T-helper 1 cell treated with Interleukin-12 subunit alpha and Interleukin-12 subunit beta and Interleukin-4 antibody, amounts not matched to agents 30 ng/mL and 1 ng/mL, for 36 hours (primary cell): ENCODE measurements at regions not wholly inside any gene's neighbourhood (a gene's known extent, or its start where the extent isn't known, plus 50 kb on each side); places are given as distances from the start of the nearest gene placed in this dataset.

Experiments used
- intact Hi-C: fragments of 100-400 bp; cut with micrococcal nuclease; formaldehyde crosslinking; loops from one replicate; pipeline ENCODE4 v1.15.1; 2024

DNA sequence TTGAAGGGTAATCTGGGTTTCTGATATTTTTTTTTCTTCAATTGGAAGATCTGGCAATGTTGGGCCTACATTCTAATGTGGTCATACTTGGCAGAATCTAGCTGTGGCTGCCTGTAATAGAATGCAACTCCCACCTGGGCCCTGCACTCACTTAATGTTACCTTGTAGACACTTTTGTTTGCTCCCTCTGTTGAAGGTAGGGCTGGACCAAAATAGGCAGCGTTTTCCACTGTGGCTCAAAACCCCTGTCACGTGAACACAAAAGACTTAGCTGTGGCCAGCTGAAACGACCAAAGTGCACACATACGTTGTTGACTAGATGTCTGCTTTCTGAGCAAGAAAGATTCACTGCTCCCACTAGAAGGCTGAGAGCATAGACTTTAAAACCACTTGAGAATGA is 117.6 kb upstream of the HMHB1 start:
- intact Hi-C loops: loop anchor here (5.0 to 10.0 kb wide), 3 partner anchors 87 to 687 kb away; no protein-coding TSS in a partner anchor

- intact Hi-C loops: loop anchor here (5.0 to 10.0 kb wide), 3 partner anchors 86 to 686 kb away; no protein-coding TSS in a partner anchor
Measured at GRCh38 chr5:143693651-143694252, 118.2 kb upstream of the HMHB1 start.

DNA sequence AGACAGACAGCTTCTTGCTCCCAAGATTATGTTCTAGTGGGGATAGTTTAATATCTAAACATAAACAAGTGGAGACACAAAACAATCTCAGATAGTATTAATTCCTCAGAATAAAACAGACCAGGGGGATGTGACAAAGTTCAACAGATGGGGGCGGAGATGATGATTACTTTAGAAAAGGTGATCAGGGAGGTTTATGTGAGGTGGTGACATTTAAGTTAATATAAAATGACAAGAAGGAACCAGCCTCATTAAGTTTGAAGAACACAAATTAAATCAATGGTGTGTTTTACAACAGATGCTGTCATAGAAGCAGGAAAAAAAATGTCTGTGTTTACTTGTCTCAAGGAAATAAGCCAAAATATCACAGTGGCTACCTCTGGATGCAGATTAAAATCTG is 119.6 kb upstream of the HMHB1 start:
- intact Hi-C loops: loop anchor here (5.0 to 10.0 kb wide), 3 partner anchors 85 to 685 kb away; no protein-coding TSS in a partner anchor

DNA sequence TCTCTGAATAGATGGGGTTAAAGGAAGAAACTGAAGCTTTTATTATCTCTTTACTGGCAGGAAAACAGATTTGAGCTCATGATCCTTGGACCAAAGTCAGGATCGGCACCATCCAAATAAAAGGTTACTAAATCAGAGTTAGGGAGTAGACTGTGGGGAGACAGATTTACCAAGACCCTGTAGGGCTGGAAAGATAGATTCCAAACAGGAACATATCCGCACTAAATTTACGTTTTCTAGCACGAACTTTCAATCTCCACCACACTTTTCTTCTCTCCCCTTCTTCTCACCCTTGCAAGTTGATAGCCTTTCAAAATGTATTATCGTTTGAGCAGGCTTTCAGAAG is 120.0 kb upstream of the HMHB1 start:
- intact Hi-C loops: loop anchor here (5.0 to 10.0 kb wide), 3 partner anchors 85 to 685 kb away; no protein-coding TSS in a partner anchor

GRCh38 chr5:143691287-143691944 is 120.5 kb upstream of the HMHB1 start:
- intact Hi-C loops: loop anchor here (5.0 to 10.0 kb wide), 3 partner anchors 84 to 684 kb away; no protein-coding TSS in a partner anchor

DNA sequence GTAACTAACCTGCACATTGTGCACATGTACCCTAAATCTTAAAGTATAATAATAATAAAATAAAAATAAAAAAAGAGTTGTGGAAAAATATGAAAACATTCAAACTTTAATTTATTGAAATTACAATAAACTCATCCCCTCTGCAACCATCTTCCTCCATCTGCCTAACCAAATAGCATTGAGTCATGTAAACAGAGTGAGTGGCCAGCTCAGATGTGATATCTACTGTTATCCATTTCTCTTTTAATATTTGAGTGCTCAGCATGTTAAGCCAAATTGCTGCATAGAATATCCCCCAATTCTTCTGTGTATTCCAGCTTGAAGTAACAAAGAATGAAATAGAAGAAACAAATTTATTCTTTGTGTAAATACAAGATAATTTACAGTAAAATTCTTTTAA is 124.4 kb upstream of the HMHB1 start:
- intact Hi-C loops: no loop called here

GRCh38 chr5:143685246-143685815 is 126.6 kb upstream of the HMHB1 start:
- intact Hi-C loops: no loop called here

GRCh38 chr5:143683459-143683858 is 128.5 kb upstream of the HMHB1 start:
- intact Hi-C loops: no loop called here

DNA sequence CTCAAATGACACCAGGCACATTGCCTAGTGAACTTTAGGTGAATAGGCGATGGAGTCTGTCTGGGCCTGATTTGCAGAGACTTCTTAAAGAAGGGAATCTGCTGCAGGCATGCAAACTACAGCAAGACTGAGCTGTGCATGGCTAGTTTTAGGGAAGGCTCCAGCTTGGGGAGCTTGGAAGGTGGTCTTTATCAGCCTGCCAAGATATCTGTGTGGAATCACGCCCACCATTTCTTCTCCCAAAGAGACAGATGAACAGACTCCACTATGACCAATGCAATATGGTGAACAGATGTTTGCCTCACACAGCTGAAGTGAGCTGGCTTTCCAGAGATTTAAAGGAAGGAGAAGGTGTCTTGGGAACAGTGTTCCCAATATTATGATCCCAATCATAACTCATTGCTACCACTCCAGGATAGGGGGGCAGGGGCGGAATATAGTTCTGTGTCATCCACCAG is 129.0 kb upstream of the HMHB1 start:
- intact Hi-C loops: no loop called here

DNA sequence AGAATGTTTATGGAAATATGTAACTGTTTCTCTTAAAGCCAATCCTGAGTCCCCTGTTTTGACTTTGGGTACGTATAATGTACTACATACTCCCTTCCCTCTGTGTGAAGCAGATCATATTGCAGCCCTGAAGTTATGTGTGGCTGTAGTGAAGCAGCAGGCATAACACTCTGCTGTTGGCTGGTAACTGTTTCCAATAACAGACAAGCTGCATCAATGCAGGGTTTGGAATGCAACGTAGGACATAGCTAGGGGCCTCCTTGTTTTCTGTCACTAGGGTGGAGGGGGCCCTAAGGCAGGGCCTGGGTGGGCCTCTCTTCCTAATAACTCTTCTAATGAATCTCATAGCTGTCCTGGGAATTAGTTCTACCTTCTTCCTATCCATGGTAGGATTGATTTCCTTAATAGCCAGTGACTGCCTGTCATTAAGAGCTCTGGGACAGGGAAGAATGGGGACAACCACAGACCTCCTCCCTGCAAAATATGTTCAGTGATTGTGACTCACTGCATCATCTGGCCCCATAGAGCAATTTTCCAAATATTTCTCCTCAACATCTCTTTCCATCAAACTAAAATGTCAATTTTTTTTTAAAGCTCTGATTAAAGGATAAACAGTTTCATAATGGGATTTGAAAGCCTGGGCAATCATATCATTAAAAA is 129.6 kb upstream of the HMHB1 start:
- intact Hi-C loops: no loop called here

DNA sequence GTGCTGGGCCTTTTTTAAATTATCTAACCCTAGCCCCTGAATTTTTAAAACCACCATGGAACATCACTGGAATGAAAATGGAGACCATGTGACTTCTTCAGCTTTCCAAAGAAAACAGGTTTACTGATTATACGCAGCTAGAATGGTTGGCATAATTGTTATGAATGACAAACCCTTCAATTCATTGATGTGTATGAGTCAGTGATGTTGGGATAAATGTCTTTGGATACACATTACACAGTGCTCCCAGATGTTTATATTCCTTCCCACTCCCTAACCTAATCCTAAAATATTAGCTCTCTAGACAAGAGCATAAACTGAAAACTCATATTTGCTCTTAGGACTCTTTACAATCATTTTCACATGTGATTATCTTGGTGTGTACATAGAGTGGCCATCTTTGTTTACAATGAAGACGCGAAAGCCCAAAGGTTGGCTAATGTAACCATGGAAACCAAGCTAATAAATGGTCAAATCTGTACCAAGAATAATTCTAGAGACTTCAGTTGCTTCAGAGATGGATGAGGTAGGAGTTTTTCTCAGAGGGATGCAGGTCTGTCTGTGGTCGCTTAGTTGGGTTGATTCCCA is 131.2 kb upstream of the HMHB1 start:
- intact Hi-C loops: no loop called here

DNA sequence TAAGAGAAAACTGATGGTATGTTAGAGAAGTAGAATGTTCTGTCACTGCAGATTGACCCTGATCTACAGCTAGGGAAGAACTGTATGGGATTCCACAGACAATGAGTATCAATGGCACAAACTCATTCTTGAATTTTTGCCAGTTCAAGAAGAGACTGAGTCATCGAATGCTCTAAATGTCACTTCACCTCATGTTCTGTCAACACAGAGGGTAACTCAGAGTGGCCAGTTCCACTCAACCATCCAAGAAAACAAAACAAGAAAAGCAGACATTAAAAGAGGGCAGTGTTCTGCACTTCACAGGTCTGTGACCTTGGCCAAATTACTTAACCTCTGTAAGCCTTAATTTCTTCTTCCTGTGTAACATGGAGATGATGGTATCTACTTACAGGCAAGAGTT is 132.2 kb upstream of the HMHB1 start:
- intact Hi-C loops: no loop called here

- intact Hi-C loops: no loop called here
Measured at GRCh38 chr5:143678148-143678905, 133.6 kb upstream of the HMHB1 start.

DNA sequence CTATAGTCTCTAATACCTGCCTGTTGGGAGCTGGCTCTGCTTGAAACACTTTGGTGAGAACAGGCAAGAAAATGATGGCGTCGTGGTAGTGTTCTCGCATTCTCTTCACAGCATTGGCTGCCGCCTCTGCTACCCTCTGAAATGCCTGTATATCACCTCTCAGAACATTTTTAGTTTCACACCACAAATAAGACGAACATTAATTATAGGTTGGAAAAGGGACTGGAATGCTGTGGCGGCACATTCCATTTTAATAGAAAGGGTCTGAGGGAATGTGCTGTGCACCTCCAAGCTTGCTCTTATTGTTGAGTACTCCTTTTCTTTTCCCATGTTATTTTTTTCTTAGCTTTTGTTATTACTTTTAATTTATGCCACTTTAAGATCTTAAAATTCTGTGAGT is 134.6 kb upstream of the HMHB1 start:
- intact Hi-C loops: no loop called here

- intact Hi-C loops: no loop called here
Measured at GRCh38 chr5:143676802-143677201, 135.2 kb upstream of the HMHB1 start.

DNA sequence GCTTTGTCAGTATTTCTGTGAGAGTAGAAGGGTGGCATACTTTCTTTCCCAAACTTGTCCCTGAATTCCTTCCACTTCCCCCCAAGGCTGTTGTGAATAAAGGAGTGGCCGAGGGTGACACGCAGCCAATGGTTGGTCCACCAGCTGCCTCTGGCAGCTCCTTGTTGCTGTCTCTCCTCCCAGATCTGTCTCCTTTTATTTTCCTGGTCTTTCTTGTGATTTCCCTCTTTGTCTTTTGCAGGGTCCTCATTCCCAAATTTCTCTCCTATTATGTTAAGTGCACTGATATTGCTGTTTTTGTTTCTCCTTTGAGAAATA is 137.5 kb upstream of the HMHB1 start:
- intact Hi-C loops: no loop called here

GRCh38 chr5:143673676-143674468 is 138.1 kb upstream of the HMHB1 start:
- intact Hi-C loops: no loop called here

- intact Hi-C loops: no loop called here
Measured at GRCh38 chr5:143672806-143673205, 139.2 kb upstream of the HMHB1 start.

- intact Hi-C loops: no loop called here
Measured at GRCh38 chr5:143671674-143672569, 140.0 kb upstream of the HMHB1 start.
